ENCODE measurements at regions not wholly inside any gene's neighbourhood (a gene's known extent, or its start where the extent isn't known, plus 50 kb on each side); places are given as distances from the start of the nearest gene placed in this dataset.

DNA sequence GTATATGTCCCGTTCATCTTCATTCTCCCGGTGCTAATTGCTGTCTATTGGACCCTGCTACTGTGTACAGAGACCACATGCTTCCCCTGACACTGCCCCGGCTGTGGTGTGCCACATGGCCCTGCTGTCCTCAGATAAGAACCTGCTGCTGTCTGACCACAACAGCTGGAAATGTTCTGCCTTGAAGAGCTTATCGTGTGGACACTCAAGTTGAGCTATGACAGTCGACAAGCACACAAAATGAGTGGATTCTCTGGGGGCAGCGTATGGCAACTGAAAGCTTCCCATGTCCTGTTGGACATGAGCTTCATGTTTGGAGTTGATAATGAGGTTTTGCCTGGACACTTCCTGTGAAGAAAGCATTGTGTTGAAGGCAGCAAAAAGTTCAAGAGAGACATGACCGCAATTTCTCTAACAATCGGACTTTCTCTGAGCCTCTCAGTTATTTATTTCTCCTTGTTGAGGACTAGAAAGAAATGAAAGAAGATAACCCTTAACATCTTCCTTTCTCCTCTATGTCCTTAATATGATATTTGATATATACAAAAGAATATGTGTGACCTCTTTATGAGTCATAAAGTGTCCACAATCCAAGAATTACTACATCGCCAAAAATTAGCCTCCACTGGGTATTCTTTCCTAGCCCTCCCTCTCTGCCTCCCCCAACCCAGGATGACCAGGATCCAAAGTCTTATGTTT is 187.1 kb upstream of the TCF21 start (continued):
- TF ChIP-seq ZC3H4 (CRISPR knock-in tag; IDR thresholded peaks at IDR 0.05; ENCODE audit: borderline replicate concordance) (no peak), GTF2E2 (tag; IDR thresholded peaks at IDR 0.05) (0 out of 2 replicates have a peak, but pooled peaks have one; percentile 46), ESRRA (IDR thresholded peaks at IDR 0.05; ENCODE audit: borderline replicate concordance, low read depth) (peak; percentile 98; the same call in 1 of the 2 replicates), NFATC3 (IDR thresholded peaks at IDR 0.05) (no peak), EHMT2 (IDR thresholded peaks at IDR 0.05) (peak; percentile 94), GABPA (tag; conservative IDR thresholded peaks at IDR 0.05; ENCODE audit: low read depth) (peak; percentile 61), FIP1L1 (IDR thresholded peaks at IDR 0.05; ENCODE audit: low read depth, low read length, poor library complexity, severe bottlenecking) (no peak), CEBPG (CRISPR knock-in tag; IDR thresholded peaks at IDR 0.05) (no peak), CEBPG (tag; conservative IDR thresholded peaks at IDR 0.05 in 1 of 2, IDR thresholded peaks at IDR 0.05 in 1 of 2) (no peak), HMG20A (CRISPR knock-in tag; conservative IDR thresholded peaks at IDR 0.05) (no peak; the same call in 1 of the 2 replicates), ZNF445 (CRISPR knock-in tag; IDR thresholded peaks at IDR 0.05; ENCODE audit: low read depth) (no peak), CBFB (CRISPR knock-in tag; IDR thresholded peaks at IDR 0.05) (peak; percentile 100), POLR2H (tag; IDR thresholded peaks at IDR 0.05; ENCODE audit: low read depth) (peak; percentile 53; the same call in 1 of the 2 replicates), ZNF197 (CRISPR knock-in tag; IDR thresholded peaks at IDR 0.05; ENCODE audit: low read depth) (peak; percentile 97), ZNF280B (CRISPR knock-in tag; IDR thresholded peaks at IDR 0.05) (no peak), ZSCAN32 (CRISPR knock-in tag; IDR thresholded peaks at IDR 0.05) (no peak), BRF2 (IDR thresholded peaks at IDR 0.05; ENCODE audit: borderline replicate concordance, insufficient read depth, insufficient read length) (no peak), POLR3A (IDR thresholded peaks at IDR 0.05; ENCODE audit: borderline replicate concordance, extremely low read depth, insufficient read depth, insufficient read length) (no peak), ZNF165 (CRISPR knock-in tag; IDR thresholded peaks at IDR 0.05; ENCODE audit: borderline replicate concordance) (no peak)
- TF ChIP-seq, protein P1, sequence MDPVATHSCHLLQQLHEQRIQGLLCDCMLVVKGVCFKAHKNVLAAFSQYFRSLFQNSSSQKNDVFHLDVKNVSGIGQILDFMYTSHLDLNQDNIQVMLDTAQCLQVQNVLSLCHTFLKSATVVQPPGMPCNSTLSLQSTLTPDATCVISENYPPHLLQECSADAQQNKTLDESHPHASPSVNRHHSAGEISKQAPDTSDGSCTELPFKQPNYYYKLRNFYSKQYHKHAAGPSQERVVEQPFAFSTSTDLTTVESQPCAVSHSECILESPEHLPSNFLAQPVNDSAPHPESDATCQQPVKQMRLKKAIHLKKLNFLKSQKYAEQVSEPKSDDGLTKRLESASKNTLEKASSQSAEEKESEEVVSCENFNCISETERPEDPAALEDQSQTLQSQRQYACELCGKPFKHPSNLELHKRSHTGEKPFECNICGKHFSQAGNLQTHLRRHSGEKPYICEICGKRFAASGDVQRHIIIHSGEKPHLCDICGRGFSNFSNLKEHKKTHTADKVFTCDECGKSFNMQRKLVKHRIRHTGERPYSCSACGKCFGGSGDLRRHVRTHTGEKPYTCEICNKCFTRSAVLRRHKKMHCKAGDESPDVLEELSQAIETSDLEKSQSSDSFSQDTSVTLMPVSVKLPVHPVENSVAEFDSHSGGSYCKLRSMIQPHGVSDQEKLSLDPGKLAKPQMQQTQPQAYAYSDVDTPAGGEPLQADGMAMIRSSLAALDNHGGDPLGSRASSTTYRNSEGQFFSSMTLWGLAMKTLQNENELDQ (CRISPR knock-in tag; IDR thresholded peaks at IDR 0.05; ENCODE audit: borderline replicate concordance) = no peak
- TF ChIP-seq, protein P2, sequence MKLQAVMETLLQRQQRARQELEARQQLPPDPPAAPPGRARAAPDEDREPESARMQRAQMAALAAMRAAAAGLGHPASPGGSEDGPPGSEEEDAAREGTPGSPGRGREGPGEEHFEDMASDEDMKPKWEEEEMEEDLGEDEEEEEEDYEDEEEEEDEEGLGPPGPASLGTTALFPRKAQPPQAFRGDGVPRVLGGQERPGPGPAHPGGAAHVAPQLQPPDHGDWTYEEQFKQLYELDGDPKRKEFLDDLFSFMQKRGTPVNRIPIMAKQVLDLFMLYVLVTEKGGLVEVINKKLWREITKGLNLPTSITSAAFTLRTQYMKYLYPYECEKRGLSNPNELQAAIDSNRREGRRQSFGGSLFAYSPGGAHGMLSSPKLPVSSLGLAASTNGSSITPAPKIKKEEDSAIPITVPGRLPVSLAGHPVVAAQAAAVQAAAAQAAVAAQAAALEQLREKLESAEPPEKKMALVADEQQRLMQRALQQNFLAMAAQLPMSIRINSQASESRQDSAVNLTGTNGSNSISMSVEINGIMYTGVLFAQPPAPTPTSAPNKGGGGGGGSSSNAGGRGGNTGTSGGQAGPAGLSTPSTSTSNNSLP (IDR thresholded peaks at IDR 0.05; ENCODE audit: borderline replicate concordance, low read depth, low read length) = peak; percentile 26; the same call in 1 of the 2 replicates

Measured in K562 (cell line).